GM12874 (cell line): ENCODE measurements at regions not wholly inside any gene's neighbourhood (a gene's known extent, or its start where the extent isn't known, plus 50 kb on each side); places are given as distances from the start of the nearest gene placed in this dataset.

Source experiments
- TF ChIP-seq, protein P1 (sequence below): IDR thresholded peaks from 2 replicates; pipeline ENCODE4 v1.5.1; 2011; ENCODE audit warnings: low read depth, mild to moderate bottlenecking, control low read depth, low read length, moderate library complexity; ENCODE audit not compliant: insufficient read depth

DNA sequence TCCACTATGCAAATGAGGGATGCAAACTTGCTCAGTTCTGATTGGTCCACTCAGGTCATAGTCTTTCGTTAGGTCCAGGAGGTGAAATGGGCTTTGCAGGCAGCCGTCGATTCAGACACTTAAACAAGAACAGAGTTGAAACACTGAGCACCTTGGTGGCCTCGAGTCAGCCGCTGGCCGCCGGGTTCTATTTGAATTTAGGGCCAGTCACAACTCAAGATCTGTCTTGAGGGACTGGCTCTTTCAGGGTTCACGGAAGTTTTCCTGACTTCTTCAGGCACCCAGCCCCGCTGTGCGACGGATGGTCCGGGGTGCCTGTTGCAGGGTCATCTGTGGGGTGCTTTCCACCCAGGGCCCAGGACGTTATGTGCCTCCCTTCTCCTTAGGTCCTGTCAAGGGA, 412.8 kb upstream of the IRX4 start:
- TF ChIP-seq, protein P1, sequence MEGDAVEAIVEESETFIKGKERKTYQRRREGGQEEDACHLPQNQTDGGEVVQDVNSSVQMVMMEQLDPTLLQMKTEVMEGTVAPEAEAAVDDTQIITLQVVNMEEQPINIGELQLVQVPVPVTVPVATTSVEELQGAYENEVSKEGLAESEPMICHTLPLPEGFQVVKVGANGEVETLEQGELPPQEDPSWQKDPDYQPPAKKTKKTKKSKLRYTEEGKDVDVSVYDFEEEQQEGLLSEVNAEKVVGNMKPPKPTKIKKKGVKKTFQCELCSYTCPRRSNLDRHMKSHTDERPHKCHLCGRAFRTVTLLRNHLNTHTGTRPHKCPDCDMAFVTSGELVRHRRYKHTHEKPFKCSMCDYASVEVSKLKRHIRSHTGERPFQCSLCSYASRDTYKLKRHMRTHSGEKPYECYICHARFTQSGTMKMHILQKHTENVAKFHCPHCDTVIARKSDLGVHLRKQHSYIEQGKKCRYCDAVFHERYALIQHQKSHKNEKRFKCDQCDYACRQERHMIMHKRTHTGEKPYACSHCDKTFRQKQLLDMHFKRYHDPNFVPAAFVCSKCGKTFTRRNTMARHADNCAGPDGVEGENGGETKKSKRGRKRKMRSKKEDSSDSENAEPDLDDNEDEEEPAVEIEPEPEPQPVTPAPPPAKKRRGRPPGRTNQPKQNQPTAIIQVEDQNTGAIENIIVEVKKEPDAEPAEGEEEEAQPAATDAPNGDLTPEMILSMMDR, result no peak

DNA sequence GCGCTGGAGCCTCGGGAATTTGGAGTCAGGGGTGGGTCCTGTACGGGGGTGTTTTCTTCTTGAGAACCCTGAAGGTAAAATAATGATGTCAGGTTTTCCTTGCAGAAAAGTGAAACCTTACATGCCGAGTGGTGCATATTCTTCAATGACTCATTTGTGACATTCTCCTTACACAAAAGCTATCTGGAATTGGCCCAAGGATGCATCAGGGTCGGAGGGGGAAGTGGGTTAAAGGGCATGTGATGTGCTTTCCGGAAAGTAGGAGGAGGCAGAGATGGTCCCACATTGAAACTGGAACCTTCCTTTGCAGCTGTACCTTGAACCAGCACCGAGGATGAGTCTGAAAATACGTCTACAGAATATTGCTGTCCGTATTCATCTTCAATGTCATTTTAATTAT, 411.2 kb upstream of the IRX4 start:
- TF ChIP-seq, protein P1, result no peak

DNA sequence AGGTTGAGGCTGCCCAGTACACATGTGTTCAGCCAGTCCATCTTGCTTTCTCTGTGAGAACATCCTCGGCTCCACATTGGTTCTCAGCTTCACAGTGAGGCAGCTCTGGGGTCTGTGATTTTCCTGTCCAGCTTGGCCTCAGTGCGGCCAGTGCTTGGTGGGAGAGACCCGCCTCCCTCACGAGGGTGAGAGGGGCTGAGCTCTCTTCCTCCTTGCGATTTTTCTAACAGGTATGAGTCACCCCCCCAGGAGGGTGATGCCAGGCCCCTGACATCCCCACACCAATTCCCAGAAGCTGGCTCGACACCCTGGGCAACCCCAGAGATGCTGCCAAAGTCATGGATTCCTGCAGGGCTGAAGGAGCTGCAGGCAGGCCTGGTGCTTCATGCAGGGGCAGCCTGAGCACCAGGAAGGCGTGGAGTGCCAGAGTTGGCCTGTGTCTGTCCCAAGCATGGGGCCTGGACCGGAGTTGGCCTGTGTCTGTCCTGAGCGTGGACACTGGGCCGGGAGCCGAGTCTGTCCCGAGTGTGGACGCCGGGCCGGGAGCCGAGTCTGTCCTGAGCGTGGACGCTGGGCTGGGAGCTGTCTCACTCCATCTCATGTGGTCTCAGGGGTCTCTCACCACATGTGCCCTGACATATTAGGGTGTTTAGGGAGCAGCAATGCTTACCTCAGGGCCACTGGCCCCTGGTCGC, 408.6 kb upstream of the IRX4 start:
- TF ChIP-seq, protein P1, result no peak

DNA sequence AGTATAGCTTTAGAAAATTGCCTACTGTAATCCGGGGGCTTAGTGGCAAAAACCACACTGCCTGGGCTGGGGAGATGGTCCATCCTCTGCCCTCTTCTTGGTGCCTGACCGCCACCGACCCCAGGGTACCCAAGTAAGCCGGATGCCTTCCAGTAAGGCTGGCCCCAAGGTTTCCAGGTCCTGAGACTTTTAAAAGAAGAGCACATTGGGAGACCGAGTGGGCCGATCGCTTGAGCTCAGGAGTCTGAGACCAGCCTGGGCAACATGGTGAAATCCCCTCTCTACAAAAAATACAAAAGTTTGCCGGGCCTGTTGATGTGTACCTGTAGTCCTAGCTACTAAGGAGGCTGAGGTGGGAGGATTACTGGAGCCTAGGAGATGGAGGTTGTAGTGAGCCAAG, 406.7 kb upstream of the IRX4 start:
- TF ChIP-seq, protein P1, result no peak

DNA sequence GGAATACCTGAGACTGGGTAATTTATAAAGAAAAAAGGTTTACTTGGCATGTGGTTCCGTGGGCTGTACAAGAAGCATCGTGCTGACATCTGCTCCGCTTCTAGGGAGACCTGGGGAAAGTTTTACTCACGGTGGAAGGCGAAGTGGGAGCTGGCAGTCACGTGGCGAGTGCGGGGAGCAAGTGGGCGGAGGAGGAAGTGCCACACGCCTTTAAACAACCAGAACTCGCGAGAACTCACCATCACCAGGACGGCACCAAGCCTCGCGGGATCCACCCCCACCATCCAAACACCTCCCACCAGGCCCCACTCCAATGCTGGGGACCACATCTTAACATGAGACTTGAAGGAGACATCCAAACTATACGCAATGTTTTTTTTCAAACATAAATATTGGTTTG, 406.2 kb upstream of the IRX4 start:
- TF ChIP-seq, protein P1, result no peak

DNA sequence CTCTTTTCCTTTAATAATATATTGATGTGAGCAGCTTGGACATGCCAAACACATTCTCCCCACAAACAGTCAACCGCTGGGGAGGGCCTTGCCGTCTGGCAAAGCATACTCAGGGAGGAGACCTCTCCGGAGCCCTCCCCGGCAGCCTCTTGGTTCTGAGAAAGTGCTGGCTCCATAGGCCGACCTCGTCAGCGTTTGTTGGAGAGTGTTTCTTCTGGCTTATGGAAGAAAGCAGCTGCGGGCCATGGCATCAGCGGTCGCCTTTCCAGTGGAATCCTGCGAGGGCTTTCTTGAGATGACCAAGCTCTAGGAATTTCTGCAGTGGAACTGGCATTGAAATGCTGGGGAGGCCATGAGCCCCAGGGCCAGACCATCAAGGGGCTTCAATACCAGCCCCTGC, 405.7 kb upstream of the IRX4 start:
- TF ChIP-seq, protein P1, result no peak

DNA sequence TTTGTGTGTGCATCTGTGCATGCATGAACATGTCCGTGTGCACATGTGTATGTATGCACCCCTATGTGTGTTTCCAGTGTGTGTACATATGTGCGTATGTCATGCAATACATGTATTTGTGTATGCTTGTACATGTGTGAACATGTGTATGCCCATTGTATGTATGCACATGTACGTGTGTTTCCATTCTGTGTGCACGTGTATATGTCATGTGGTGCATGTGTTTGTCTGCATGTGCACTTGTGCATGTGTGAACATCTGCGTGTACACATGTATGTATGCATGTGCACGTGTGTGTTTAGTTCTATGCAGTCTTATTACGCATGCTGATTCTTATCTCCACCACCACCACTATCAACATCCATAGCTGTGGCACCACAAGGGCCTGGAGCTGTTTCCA, 403.5 kb upstream of the IRX4 start:
- TF ChIP-seq, protein P1, result no peak
